HEK293 (cell line): ENCODE measurements at regions not wholly inside any gene's neighbourhood (a gene's known extent, or its start where the extent isn't known, plus 50 kb on each side); places are given as distances from the start of the nearest gene placed in this dataset.

Experiments used
- CTCF ChIA-PET: fragments of 350-600 bp; formaldehyde crosslinking; extraction: SDS; loops from one replicate; lab custom pipeline; 2021; ENCODE audit warnings: antibody characterized with exemption; lab: Yijun Ruan, JAX
- POLR2A ChIA-PET: fragments of 300-600 bp; formaldehyde crosslinking; extraction: SDS; loops from one replicate; lab custom pipeline; 2020; ENCODE audit warnings: antibody characterized with exemption, inconsistent platforms; lab: Yijun Ruan, JAX
- H3K27ac ChIP-seq: fragments of 200-500 bp; sonication (Bioruptor generic); 2 replicates; pipeline ENCODE4 v1.5.1; 2014; ENCODE audit warnings: low read depth, low read length, control low read depth, inconsistent platforms; ENCODE audit errors: extremely low read depth
- H3K36me3 ChIP-seq, 2 experiments: fragments of 200-500 bp in 1 of 2; sonication (Bioruptor generic) in 1 of 2; 1 replicate in 1 of 2; 2 replicates in 1 of 2; pipeline ENCODE4 v1.5.1; 2014 to 2017; ENCODE audit warnings: inconsistent platforms in 2 of 2, low read length in 2 of 2; ENCODE audit not compliant: control insufficient read depth in 2 of 2, insufficient read depth in 1 of 2
- H3K4me1 ChIP-seq: fragments of 200-500 bp; sonication (Bioruptor generic); 2 replicates; pipeline ENCODE4 v1.5.1; 2014; ENCODE audit warnings: mild to moderate bottlenecking, low read length, inconsistent platforms; ENCODE audit not compliant: control insufficient read depth, insufficient read depth
- H3K4me3 ChIP-seq: 2 replicates; pipeline ENCODE4 v1.5.1; 2011; ENCODE audit warnings: low read depth, mild to moderate bottlenecking, control low read depth, low read length, moderate library complexity
- H3K9me3 ChIP-seq: fragments of 200-500 bp; sonication (Bioruptor generic); 2 replicates; pipeline ENCODE4 v1.5.1; 2014; ENCODE audit warnings: low read depth, low read length, inconsistent platforms; ENCODE audit not compliant: control insufficient read depth, insufficient read depth
- GLIS1 ChIP-seq: fragments of 450-650 bp; formaldehyde crosslinking; IDR thresholded peaks from 2 replicates; pipeline ENCODE4 v1.5.1; 2016; ENCODE audit warnings: missing biosample characterization, missing genetic modification characterization
- MYNN ChIP-seq: fragments of 450-650 bp; formaldehyde crosslinking; IDR thresholded peaks from 2 replicates; pipeline ENCODE4 v1.5.1; 2016; ENCODE audit warnings: missing biosample characterization, missing genetic modification characterization, borderline replicate concordance
- REPIN1 ChIP-seq: fragments of 450-650 bp; formaldehyde crosslinking; IDR thresholded peaks from 2 replicates; pipeline ENCODE4 v1.5.1; 2017; ENCODE audit warnings: missing biosample characterization, missing genetic modification characterization, low read depth
- SALL2 ChIP-seq: fragments of 450-650 bp; formaldehyde crosslinking; IDR thresholded peaks from 2 replicates; pipeline ENCODE4 v1.5.0; 2017; ENCODE audit warnings: missing biosample characterization, mild to moderate bottlenecking, missing genetic modification characterization, borderline replicate concordance
- ZEB2 ChIP-seq: fragments of 450-650 bp; formaldehyde crosslinking; IDR thresholded peaks from 2 replicates; pipeline ENCODE4 v1.5.1; 2016; ENCODE audit warnings: missing biosample characterization, missing genetic modification characterization
- ZFHX2 ChIP-seq: fragments of 450-650 bp; formaldehyde crosslinking; conservative IDR thresholded peaks from 2 replicates; pipeline ENCODE4 v1.5.1; 2016; ENCODE audit warnings: missing biosample characterization, missing genetic modification characterization
- ZIC2 ChIP-seq: fragments of 450-650 bp; formaldehyde crosslinking; IDR thresholded peaks from 2 replicates; pipeline ENCODE4 v1.5.1; 2016; ENCODE audit warnings: missing biosample characterization, missing genetic modification characterization
- ZNF10 ChIP-seq: fragments of 450-650 bp; formaldehyde crosslinking; IDR thresholded peaks from 2 replicates; pipeline ENCODE4 v1.5.1; 2017; ENCODE audit warnings: missing biosample characterization, missing genetic modification characterization
- ZNF148 ChIP-seq: fragments of 450-650 bp; formaldehyde crosslinking; IDR thresholded peaks from 2 replicates; pipeline ENCODE4 v1.5.0; 2017; ENCODE audit warnings: missing biosample characterization, missing genetic modification characterization, borderline replicate concordance
- ZNF19 ChIP-seq: fragments of 450-650 bp; formaldehyde crosslinking; IDR thresholded peaks from 2 replicates; pipeline ENCODE4; 2016; ENCODE audit warnings: missing biosample characterization, missing genetic modification characterization, low read depth
- ZNF530 ChIP-seq: fragments of 450-650 bp; formaldehyde crosslinking; IDR thresholded peaks from 2 replicates; pipeline ENCODE4 v1.5.1; 2016; ENCODE audit warnings: low read depth, missing biosample characterization, missing genetic modification characterization
- ZSCAN23 ChIP-seq: fragments of 450-650 bp; formaldehyde crosslinking; IDR thresholded peaks from 2 replicates; pipeline ENCODE4 v1.5.1; 2016; ENCODE audit warnings: missing biosample characterization, missing genetic modification characterization

GRCh38 chr15:69587723-69588426, 135.3 kb downstream of the RPLP1 start:
- Histone ChIP-seq H3K27ac (no peak overlapping the region), H3K36me3 (no peaks in the 10 kb centered on the region), H3K9me3 (no peaks in the 10 kb centered on the region)
- POLR2A ChIA-PET: no interaction called here
- TF ChIP-seq ZNF530 (tag by site-specific recombination) (no peak), ZNF10 (tag by site-specific recombination) (no peak), ZIC2 (tag by site-specific recombination) (no peak), ZEB2 (tag by site-specific recombination) (no peak), MYNN (tag by site-specific recombination) (no peak), ZSCAN23 (no peak), SALL2 (tag by site-specific recombination) (no peak), REPIN1 (no peak)
- TF ChIP-seq, all 188 proteins: peak for 0
- peaks cover 15% of the 10 kb centered on the region for H3K4me1 ChIP-seq
- CTCF ChIA-PET: interaction anchor here (0.6 kb wide), 2 partner anchors 109 to 226 kb away, joined by 3 read pairs; no protein-coding TSS in a partner anchor
- no peak overlapping the region for H3K4me3 ChIP-seq

GRCh38 chr15:69590201-69590710, 137.6 kb downstream of the RPLP1 start:
- ChIA-PET CTCF (no interaction called here), POLR2A (interaction anchor here (0.7 kb wide), 1 partner anchor 853 kb away, joined by 3 read pairs; no protein-coding TSS in a partner anchor)
- Histone ChIP-seq H3K36me3 (no peaks in the 10 kb centered on the region), H3K4me1 (peaks cover 34% of the 10 kb centered on the region), H3K9me3 (no peaks in the 10 kb centered on the region), H3K27ac (no peak overlapping the region), H3K4me3 (no peak overlapping the region)
- no peak for TF ChIP-seq ZNF148 (tag by site-specific recombination)
- TF ChIP-seq ZNF19: no peak
- TF ChIP-seq ZFHX2 (tag by site-specific recombination): 0 out of 2 replicates have a peak, but pooled peaks have one; percentile 27

GRCh38 chr15:69590932-69591524, 138.4 kb downstream of the RPLP1 start:
- peak; percentile 99 for TF ChIP-seq GLIS1 (tag by site-specific recombination)
- TF ChIP-seq ZNF148 (tag by site-specific recombination): no peak
- peak; percentile 52 for TF ChIP-seq ZIC2 (tag by site-specific recombination)
- CTCF ChIA-PET: interaction anchor here (0.6 to 1.5 kb wide), 6 partner anchors 12 to 696 kb away, joined by 3 to 6 read pairs (median 4); no protein-coding TSS in a partner anchor
- Histone ChIP-seq H3K36me3 (no peaks in the 10 kb centered on the region), H3K27ac (no peak overlapping the region), H3K4me3 (no peak overlapping the region), H3K4me1 (peaks cover 38% of the 10 kb centered on the region), H3K9me3 (no peaks in the 10 kb centered on the region)
- POLR2A ChIA-PET: interaction anchor here (0.7 to 0.9 kb wide), 2 partner anchors 21 to 852 kb away, joined by 3 to 4 read pairs; no protein-coding TSS in a partner anchor
